GM23338 (cell line): ENCODE measurements at regions not wholly inside any gene's neighbourhood (a gene's known extent, or its start where the extent isn't known, plus 50 kb on each side); places are given as distances from the start of the nearest gene placed in this dataset.
A peak's percentile ranks its signal among the peaks of the same experiment; 100 is the strongest.

Experiments
- ATAC-seq: fragments of 200-7000 bp; cut with Tn5 transposase; 3 replicates; pipeline ENCODE4 v1.9.1; 2020
- DNase-seq: peaks from one replicate; pipeline ENCODE4 v3.0.0-alpha.2; 2015; ENCODE audit warnings: low spot score
- H2AFZ ChIP-seq: fragments of 200-600 bp; sonication (generic); 2 replicates; pipeline ENCODE4 v1.8.0; 2016; ENCODE audit warnings: antibody characterized with exemption, mild to moderate bottlenecking, moderate library complexity
- H3F3A ChIP-seq: fragments of 200-600 bp; sonication (generic); replicated peaks from 2 replicates; pipeline ENCODE4 v1.8.0; 2017; ENCODE audit warnings: antibody characterized with exemption, mixed run types, low read depth
- H3K27ac ChIP-seq: fragments of 200-600 bp; sonication (generic); 2 replicates; pipeline ENCODE4 v1.6.1; 2016; ENCODE audit warnings: low read depth
- H3K27me3 ChIP-seq: fragments of 200-600 bp; sonication (generic); 2 replicates; pipeline ENCODE4 v1.8.0; 2016; ENCODE audit warnings: mild to moderate bottlenecking, mixed run types, moderate library complexity; ENCODE audit not compliant: insufficient read depth
- H3K36me3 ChIP-seq: fragments of 200-600 bp; sonication (generic); 2 replicates; pipeline ENCODE4 v1.8.0; 2016; ENCODE audit warnings: mild to moderate bottlenecking; ENCODE audit not compliant: insufficient read depth
- H3K4me1 ChIP-seq: fragments of 200-600 bp; sonication (generic); 2 replicates; pipeline ENCODE4 v1.8.0; 2016; ENCODE audit warnings: mild to moderate bottlenecking, moderate library complexity; ENCODE audit not compliant: insufficient read depth
- H3K4me2 ChIP-seq: fragments of 200-600 bp; sonication (generic); 2 replicates; pipeline ENCODE4 v1.7.1; 2017; ENCODE audit warnings: mixed run types
- H3K4me3 ChIP-seq: fragments of 200-600 bp; sonication (generic); 2 replicates; pipeline ENCODE4 v1.6.1; 2016; ENCODE audit warnings: mixed run types
- H3K79me2 ChIP-seq: fragments of 200-600 bp; sonication (generic); replicated peaks from 2 replicates; pipeline ENCODE4 v1.8.0; 2017; ENCODE audit warnings: mild to moderate bottlenecking; ENCODE audit not compliant: insufficient read depth
- H3K9me2 ChIP-seq: fragments of 200-600 bp; sonication (generic); 2 replicates; pipeline ENCODE4 v1.8.0; 2017; ENCODE audit not compliant: insufficient read depth
- H4K20me1 ChIP-seq: fragments of 200-600 bp; sonication (generic); replicated peaks from 2 replicates; pipeline ENCODE4 v1.8.0; 2017; ENCODE audit warnings: mild to moderate bottlenecking; ENCODE audit not compliant: insufficient read depth
- H3K27ac Mint-ChIP-seq: 2 replicates; pipeline ENCODE4 v1.8.0; 2020; ENCODE audit warnings: inconsistent platforms, mild to moderate bottlenecking, moderate library complexity, mixed read lengths
- H3K27me3 Mint-ChIP-seq: 3 replicates; pipeline ENCODE4 v1.8.0; 2022; ENCODE audit warnings: low read depth, mild to moderate bottlenecking, moderate library complexity, mixed read lengths, inconsistent platforms; ENCODE audit not compliant: insufficient read depth, poor library complexity
- H3K36me3 Mint-ChIP-seq: 3 replicates; pipeline ENCODE4 v1.8.0; 2021; ENCODE audit warnings: low read depth, mild to moderate bottlenecking, inconsistent platforms, moderate library complexity, mixed read lengths
- H3K4me1 Mint-ChIP-seq: 3 replicates; pipeline ENCODE4 v1.8.0; 2020; ENCODE audit warnings: mild to moderate bottlenecking, inconsistent platforms, mixed read lengths
- H3K4me3 Mint-ChIP-seq: 3 replicates; pipeline ENCODE4 v1.8.0; 2021; ENCODE audit warnings: moderate library complexity, mild to moderate bottlenecking, inconsistent platforms, mixed read lengths
- H3K9me3 Mint-ChIP-seq: 3 replicates; pipeline ENCODE4 v1.8.0; 2020; ENCODE audit warnings: moderate library complexity, mild to moderate bottlenecking, inconsistent platforms, mixed read lengths
- CREB1 ChIP-seq: fragments of 250-450 bp; sonication (Bioruptor Pico); IDR thresholded peaks from 2 replicates; pipeline ENCODE4 v1.5.0; 2020; ENCODE audit warnings: low read depth, mild to moderate bottlenecking, moderate library complexity
- CTCF ChIP-seq, 2 experiments: fragments of 200-600 bp in 1 of 2; sonication (generic) in 1 of 2; conservative IDR thresholded peaks; 2 replicates each; pipeline versions ENCODE4 v1.5.1 to v1.6.1; 2016 to 2017; ENCODE audit warnings: antibody characterized with exemption in 2 of 2, low read depth in 2 of 2, mild to moderate bottlenecking in 2 of 2, moderate library complexity in 1 of 2
- ETS1 ChIP-seq: IDR thresholded peaks from 2 replicates; pipeline ENCODE4 v1.6.1; 2016; ENCODE audit warnings: antibody characterized with exemption
- EZH2 ChIP-seq: fragments of 200-600 bp; sonication (generic); IDR thresholded peaks from one replicate; pipeline ENCODE4 v1.8.0; 2017; ENCODE audit warnings: antibody characterized with exemption, mild to moderate bottlenecking, low read depth; ENCODE audit not compliant: unreplicated experiment
- EZH2phosphoT487 ChIP-seq: fragments of 200-600 bp; sonication (generic); IDR thresholded peaks from one replicate; pipeline ENCODE4 v1.8.1; 2018; ENCODE audit warnings: antibody characterized with exemption; ENCODE audit not compliant: unreplicated experiment
- JUNB ChIP-seq: IDR thresholded peaks from one replicate; pipeline ENCODE4 v1.6.1; 2016; ENCODE audit warnings: antibody characterized with exemption; ENCODE audit not compliant: unreplicated experiment
- NANOG ChIP-seq: IDR thresholded peaks from 2 replicates; pipeline ENCODE4 v1.6.1; 2016; ENCODE audit warnings: antibody characterized with exemption, borderline replicate concordance
- POLR2AphosphoS5 ChIP-seq: IDR thresholded peaks from 2 replicates; pipeline ENCODE4 v1.6.1; 2016; ENCODE audit warnings: antibody characterized with exemption, low read depth
- REST ChIP-seq: IDR thresholded peaks from one replicate; pipeline ENCODE4 v1.6.1; 2018; ENCODE audit warnings: antibody characterized with exemption; ENCODE audit not compliant: unreplicated experiment
- STAT1 ChIP-seq: IDR thresholded peaks from one replicate; pipeline ENCODE4 v1.6.1; 2016; ENCODE audit warnings: antibody characterized with exemption; ENCODE audit not compliant: unreplicated experiment
- ZNF114 ChIP-seq: fragments of 250-450 bp; sonication (Bioruptor Pico); IDR thresholded peaks from 2 replicates; pipeline ENCODE4 v1.5.0; 2020; ENCODE audit warnings: mild to moderate bottlenecking, moderate library complexity
- ZNF331 ChIP-seq: fragments of 250-450 bp; sonication (Bioruptor Pico); IDR thresholded peaks from 2 replicates; pipeline ENCODE4 v1.5.0; 2020; ENCODE audit warnings: low read depth, mild to moderate bottlenecking, moderate library complexity
- ZNF462 ChIP-seq: fragments of 250-450 bp; sonication (Bioruptor Pico); IDR thresholded peaks from 2 replicates; pipeline ENCODE4 v1.5.0; 2020; ENCODE audit warnings: mild to moderate bottlenecking, moderate library complexity

GRCh38 chr6:77106992-77107391, 356.3 kb downstream of the HTR1B start:
- H3K4me3 ChIP-seq = no peak overlapping the region
- no peak for TF ChIP-seq ZNF331 (CRISPR knock-in tag)
- TF ChIP-seq STAT1 = no peak
- no peak for TF ChIP-seq EZH2
- TF ChIP-seq CREB1 = no peak
- TF ChIP-seq REST = no peak
- TF ChIP-seq NANOG = no peak
- TF ChIP-seq JUNB = no peak
- no peak for TF ChIP-seq EZH2phosphoT487
- no peak for TF ChIP-seq ZNF462
- no peak for TF ChIP-seq CTCF (conservative IDR thresholded peaks at IDR 0.05; ENCODE audit: low read depth in 2 of 2)
- no peak for TF ChIP-seq ZNF114
- TF ChIP-seq POLR2AphosphoS5 = no peak
- no peak for TF ChIP-seq ETS1
- no peak overlapping the region for H3K27ac ChIP-seq
- Mint-ChIP-seq H3K4me1 (peaks cover 23% of the 10 kb centered on the region; the same call in 2 of the 3 replicates), H3K4me3 (no peak overlapping the region), H3K9me3 (no peaks in the 10 kb centered on the region), H3K36me3 (no peaks in the 10 kb centered on the region), H3K27ac (peak overlapping the region; percentile 13), H3K27me3 (peaks cover 2% of the 10 kb centered on the region)
- no peak for DNase-seq
- H3K36me3 ChIP-seq = no peaks in the 10 kb centered on the region
- H3K79me2 ChIP-seq = no peaks in the 10 kb centered on the region
- no peaks in the 10 kb centered on the region for H3K27me3 ChIP-seq
- H3F3A ChIP-seq = no peaks in the 10 kb centered on the region
- H2AFZ ChIP-seq = no peak overlapping the region
- no peak overlapping the region for H3K4me2 ChIP-seq
- peak; percentile 45; the same call in 1 of the 3 replicates for ATAC-seq
- no peaks in the 10 kb centered on the region for H3K9me2 ChIP-seq
- H4K20me1 ChIP-seq = no peaks in the 10 kb centered on the region
- H3K4me1 ChIP-seq = peaks cover 16% of the 10 kb centered on the region; the same call in 1 of the 2 replicates
